GM18505 (cell line): ENCODE measurements at regions not wholly inside any gene's neighbourhood (a gene's known extent, or its start where the extent isn't known, plus 50 kb on each side); places are given as distances from the start of the nearest gene placed in this dataset.

Experiments
- ATAC-seq: cut with Tn5 transposase; IDR thresholded peaks from one replicate; pipeline ENCODE4 v1.9.1; 2021; ENCODE audit not compliant: unreplicated experiment
- POLR2A ChIP-seq: IDR thresholded peaks from 4 replicates; pipeline ENCODE4 v1.6.1; 2011; ENCODE audit warnings: borderline replicate concordance; ENCODE audit not compliant: insufficient read depth, insufficient read length; ENCODE audit errors: extremely low read depth

DNA sequence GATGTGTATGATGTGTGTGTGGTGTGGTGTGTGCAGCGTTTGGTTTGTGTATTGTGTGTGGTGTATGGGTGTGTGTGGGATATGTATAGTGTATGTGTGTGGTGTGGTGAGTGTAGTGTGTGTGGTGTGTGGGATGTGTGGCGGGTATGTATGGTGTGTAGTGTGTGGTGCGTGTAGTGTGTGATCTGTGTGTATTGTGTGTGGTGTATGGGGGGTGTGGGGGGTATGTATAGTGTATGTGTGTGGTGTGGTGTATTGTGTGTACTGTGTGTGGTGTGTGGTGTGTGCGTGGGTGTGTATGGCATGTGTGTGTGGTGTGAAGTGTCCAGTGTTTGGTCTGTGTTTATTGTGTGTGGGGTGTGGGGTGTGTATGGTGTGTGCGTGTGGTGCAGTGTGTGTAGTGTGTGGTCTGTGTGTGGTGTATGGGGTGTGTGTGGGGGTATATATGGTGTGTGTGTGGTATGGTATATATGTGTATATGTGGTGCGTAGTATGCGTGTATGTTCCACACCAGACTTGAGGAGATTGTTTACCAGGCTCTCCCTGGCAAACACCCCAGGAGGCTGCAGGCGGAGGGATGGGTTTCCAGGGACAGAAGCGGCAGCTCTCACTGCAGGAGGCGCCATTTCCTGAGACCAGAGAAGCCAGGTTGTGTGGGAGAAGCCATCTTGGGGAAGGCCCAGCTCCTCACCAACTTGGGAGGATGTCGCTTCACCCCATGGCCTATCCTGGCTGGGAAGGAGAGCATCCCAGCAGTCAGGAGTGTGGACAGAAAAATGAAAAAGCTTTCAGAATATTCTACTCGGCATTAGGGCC, 138.1 kb downstream of the NXNL2 start:
- no peak for ATAC-seq
- no peak for TF ChIP-seq POLR2A

DNA sequence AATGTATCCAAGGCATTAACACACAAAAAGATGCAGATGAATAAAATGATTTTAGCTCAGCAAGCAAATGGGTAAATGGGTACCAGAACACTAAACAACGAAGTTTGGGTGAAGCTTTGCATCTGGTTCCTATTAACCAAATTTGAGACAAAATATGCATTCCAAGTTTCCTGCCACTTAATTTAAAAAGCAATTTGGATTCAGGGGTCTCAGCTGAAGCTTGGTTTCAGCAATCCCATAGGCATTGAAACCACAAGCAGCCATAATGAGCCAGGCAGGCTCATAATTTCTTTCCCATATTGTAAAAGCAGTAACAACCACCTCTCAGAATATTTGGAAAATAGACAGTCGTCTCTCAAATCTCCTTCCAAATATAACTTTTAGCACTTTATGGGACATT, 138.9 kb downstream of the NXNL2 start:
- no peak for TF ChIP-seq POLR2A
- no peak for ATAC-seq

DNA sequence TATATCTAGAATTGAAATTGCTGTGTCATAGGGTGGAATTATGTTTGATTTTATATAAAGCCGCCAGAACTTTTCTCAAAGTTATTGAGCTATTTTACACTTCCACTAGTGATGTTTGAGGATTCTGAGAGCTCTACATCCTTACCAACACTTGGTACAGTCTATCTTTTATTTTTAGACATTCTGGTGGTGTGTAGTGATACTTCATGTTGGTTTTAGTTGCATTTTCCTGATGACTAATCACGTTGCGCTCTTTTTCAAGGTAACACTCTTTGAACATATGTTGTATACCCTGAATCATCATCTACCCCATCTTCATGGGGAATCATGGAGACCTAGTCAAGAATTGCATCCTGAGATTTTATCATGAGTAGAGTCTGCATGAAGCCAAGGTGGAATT, 141.7 kb downstream of the NXNL2 start:
- TF ChIP-seq POLR2A: no peak

DNA sequence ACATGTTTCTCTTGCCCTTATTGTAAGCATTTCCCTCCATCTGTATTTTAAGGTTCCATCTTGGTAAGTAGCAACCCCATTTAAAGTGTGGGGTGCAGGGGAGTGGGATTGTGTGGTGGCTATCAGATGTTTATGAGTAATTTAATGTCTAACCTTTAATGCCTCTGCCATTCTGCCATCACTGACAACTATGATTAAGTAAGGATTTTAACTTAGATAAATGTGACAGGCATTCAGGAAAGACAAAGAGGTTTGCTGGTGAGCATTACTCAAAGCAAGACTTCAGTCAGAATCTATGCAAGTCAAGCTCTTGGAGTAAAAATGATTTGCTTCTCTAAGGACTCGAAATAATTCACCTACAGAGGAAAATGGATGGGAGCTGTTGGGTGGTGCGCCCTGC, 143.0 kb downstream of the NXNL2 start:
- TF ChIP-seq POLR2A: no peak
- no peak for ATAC-seq

More for the DNA sequence above, 141.7 kb downstream of the NXNL2 start:
- ATAC-seq: no peak

DNA sequence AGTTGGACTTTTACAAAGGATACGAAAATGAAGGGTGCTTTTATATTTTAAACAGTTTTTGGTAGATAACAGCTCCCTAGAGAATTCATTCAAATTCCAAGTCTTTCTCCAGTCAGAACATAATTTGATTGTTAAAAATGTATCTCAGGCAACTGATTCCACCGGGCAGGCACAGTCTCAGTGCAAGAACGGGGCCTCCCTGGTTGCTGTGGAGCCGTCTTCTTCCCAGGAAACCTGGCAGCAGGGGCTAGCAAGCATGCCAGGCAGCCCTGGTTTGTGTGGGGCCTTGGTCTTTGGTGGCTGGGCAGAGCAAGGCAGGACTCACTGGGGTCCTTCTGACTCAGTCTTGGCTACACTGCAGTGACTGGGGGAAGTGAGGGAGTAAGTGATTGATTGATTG, 143.5 kb downstream of the NXNL2 start:
- no peak for TF ChIP-seq POLR2A
- no peak for ATAC-seq

DNA sequence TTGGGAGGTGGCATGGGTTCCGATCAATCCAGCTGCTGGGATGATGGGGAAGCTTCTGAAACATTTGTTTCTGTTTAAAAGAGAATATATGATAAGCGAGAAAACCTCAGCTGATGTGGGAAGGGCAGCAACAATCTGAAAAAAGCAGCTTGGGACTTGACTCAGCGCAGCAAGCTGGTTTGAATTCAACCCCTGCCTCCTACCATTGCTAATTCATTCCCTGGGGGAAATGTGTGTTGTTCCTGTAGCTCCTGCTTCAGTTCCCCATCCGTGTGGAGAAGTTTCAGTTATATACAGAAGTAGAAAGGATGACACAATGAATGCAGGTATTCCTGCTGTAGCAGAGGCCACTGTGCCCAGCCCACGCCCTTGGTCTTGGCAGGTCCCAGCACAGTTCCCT, 145.1 kb downstream of the NXNL2 start:
- no peak for ATAC-seq

DNA sequence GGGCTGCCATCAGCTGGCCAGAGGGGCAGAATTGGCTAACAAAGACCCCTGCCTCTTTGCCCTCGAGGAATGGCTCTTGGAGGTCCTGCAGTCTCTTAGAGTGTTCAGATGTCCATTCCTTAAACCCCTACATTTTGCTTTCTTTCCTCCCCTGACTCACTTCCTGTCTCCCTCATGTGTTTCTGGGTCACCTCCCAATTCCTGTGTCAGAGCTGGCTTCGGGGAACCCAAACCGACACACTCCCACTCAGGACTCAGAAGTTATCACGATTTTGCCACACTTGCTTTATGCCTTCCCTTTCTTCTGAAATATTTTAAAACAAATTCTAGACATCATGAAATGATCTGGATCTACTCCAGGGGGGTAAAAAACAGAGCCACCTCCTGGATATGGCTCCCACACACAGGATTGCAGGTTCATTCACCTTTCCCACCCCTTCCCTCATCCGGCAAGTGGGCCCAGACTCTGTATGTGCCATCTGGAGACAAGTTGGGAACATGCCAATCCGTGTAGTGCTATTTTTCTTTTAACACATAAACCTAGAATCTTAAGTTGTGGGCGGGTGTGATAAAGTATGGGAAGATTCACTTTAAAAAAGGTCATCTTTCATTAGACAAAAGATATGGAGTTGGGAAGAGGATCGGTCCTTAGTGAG, 145.7 kb downstream of the NXNL2 start:
- no peak for ATAC-seq
- no peak for TF ChIP-seq POLR2A

More for the DNA sequence above, 145.1 kb downstream of the NXNL2 start:
- TF ChIP-seq POLR2A: no peak

DNA sequence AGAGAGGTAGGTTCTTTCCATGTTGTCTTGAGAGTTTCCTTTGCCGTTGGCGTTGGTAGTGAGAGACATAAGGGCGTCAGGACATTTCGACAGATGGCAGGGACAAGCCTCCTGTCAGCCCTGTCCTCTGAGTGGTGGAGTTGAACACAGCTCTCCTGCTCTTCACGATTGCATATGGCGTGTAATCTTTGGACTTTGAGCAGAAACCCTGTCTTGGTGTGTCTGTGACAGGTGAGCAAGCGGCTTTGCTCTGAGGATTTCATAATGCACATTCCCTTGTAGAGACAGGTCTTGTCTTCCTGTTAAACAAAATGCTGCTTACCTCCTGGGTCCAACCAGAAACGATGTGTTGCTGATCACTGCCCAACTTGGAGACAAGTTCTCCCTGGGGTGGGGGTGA, 146.5 kb downstream of the NXNL2 start:
- TF ChIP-seq POLR2A: no peak
- ATAC-seq: no peak

DNA sequence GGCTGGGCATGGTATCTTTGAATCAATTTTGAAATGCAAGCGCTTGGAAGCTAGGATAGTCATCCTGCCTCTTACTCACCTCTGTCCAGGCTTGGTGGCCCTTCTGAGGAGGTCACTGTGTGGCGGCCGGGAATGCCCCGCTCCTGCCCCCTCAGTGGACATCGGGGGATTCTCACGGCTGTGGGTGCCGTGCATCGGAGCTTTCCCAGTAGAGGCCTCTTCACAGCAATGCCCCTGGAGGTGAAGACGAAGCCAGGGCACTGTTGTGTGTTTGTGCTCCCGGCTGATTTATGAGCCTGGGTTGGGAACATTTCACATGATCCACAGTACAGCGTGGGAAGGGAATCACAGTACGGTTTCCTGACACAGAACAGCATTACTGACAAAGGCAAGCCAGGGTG, 147.5 kb downstream of the NXNL2 start:
- ATAC-seq: no peak
- TF ChIP-seq POLR2A: no peak

DNA sequence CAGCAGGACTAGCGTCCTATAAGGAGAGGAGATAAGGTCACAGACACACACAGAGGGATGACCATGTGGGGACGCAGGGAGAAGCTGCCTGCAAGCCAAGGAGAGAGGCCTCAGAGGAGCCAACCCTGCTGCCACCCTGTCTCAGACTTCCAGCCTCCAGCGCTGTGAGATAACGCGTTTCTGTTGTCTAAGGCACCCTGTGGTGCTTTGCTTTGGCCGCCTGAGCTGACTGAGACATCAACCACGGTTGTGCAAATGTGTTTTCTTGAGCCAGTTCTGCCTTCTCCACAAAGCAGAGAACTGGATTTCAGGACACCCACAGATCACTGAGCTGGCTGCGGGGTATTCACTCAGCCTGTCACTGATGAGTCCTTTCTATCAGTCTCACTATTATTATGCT, 149.1 kb downstream of the NXNL2 start:
- ATAC-seq: no peak
- no peak for TF ChIP-seq POLR2A

DNA sequence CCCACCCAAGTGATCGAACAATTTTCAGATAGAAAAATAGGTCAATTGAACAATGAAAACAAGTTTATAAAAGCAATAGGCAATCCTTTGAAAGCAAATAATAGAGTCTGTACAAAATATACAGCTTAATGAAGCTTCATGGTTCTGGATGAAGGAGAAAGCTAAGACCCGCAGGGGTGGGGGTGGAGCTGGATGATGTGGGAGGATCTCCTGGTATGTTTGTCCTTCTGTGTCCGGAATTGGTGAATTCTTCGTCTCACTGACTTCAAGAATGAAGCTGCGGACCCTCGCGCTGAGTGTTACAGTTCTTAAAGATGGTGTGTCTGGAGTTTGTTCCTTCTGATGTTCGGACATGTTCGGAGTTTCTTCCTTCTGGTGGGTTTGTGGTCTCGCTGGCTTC, 149.9 kb downstream of the NXNL2 start:
- no peak for TF ChIP-seq POLR2A
- ATAC-seq: no peak

DNA sequence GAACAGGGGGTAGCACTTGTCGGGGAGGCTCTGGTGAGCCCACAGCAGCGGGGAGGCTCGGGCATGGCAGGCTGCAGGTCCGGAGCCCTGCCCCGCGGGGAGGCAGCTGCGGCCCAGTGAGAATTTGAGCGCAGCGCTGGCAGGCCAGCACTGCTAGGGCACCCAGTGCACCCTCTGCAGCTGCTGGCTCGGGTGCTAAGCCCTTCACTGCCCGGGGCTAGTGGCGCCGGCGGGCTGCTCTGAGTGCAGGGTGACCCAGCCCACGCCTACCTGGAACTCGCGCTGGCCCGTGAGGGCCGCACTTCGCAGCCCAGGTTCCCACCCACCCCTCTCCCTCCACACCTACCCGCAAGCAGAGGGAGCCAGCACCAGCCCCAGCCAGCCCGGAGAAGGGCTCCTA, 151.0 kb downstream of the NXNL2 start:
- no peak for ATAC-seq
- TF ChIP-seq POLR2A: no peak

DNA sequence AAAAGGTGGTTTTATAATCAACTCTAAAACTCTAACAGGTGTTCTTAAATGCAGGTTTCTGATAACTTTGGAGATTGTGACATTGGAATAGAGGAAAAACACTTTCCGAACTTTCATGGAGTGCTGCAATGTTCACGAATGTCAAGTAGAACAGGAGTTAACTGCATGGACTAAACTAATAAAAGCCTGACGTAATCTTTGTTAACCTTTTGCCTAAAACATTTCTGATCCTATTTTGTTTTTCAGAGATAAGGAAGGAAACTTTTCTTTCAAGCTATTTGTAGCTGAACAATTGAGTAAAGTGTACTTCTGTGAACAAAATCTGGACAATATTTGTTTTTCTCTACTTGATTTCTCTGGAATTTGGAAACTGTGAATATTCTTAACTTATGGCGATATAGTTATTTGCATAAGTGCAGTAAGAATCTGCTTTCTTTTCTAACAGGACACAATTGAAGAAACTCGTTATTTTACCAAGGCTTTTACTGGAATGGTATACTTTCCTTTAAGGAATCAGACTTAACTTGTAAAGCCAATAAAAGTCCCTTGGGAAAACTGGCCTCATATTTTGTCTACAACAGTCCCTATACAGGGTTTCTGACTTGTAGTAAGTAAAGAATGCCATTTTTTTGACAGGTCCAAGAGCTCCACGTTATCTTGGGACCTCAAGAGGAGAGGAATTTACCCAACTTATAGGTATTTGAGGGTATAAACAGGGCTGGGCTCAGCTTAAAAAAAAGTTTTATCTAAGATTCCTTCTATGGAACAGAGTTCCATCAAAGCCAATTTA, 154.7 kb downstream of the NXNL2 start:
- ATAC-seq: no peak
- TF ChIP-seq POLR2A: no peak
